ENCODE measurements at regions not wholly inside any gene's neighbourhood (a gene's known extent, or its start where the extent isn't known, plus 50 kb on each side); places are given as distances from the start of the nearest gene placed in this dataset.

- Histone ChIP-seq H3K9ac (ENCODE audit: extremely low read depth, insufficient read length, low read length) (no peak overlapping the region), H3K4me1 (ENCODE audit: insufficient read depth, low read length) (no peaks in the 10 kb centered on the region), H4K91ac (ENCODE audit: insufficient read length, low read depth, low read length) (no peak overlapping the region), H3T11ph (ENCODE audit: low read length) (no peak overlapping the region), H3K18ac (ENCODE audit: insufficient read length, low read depth, low read length) (no peak overlapping the region), H3K23me2 (ENCODE audit: insufficient read length, low read depth, low read length, poor library complexity, severe bottlenecking) (no peaks in the 10 kb centered on the region), H3K27me3 (ENCODE audit: insufficient read depth, low read length) (no peaks in the 10 kb centered on the region), H3K79me2 (ENCODE audit: insufficient read depth, low read length) (no peaks in the 10 kb centered on the region), H4K20me1 (ENCODE audit: control insufficient read depth, insufficient read depth, insufficient read length) (no peaks in the 10 kb centered on the region), H3K14ac (ENCODE audit: insufficient read depth, low read length) (no peak overlapping the region), H3K56ac (ENCODE audit: insufficient read length, low read depth, low read length) (no peak overlapping the region), H2BK120ac (ENCODE audit: low read depth, low read length, poor library complexity, severe bottlenecking) (no peak overlapping the region), H2AK5ac (ENCODE audit: insufficient read length, low read length) (no peak overlapping the region), H3K9me3 (ENCODE audit: control insufficient read depth, low read depth, low read length) (no peaks in the 10 kb centered on the region), H4K8ac (replicated peaks; ENCODE audit: insufficient read length, low read depth, low read length) (no peak overlapping the region), H3K4ac (ENCODE audit: low read depth, low read length) (no peak overlapping the region), H2BK15ac (ENCODE audit: low read depth, low read length) (no peak overlapping the region), H2BK20ac (ENCODE audit: low read depth, low read length, poor library complexity, severe bottlenecking) (no peak overlapping the region), H4K5ac (ENCODE audit: insufficient read length, low read depth, low read length) (no peak overlapping the region), H3K23ac (ENCODE audit: insufficient read length, low read depth, low read length) (no peak overlapping the region), H3K27ac (ENCODE audit: insufficient read length, low read depth, low read length) (no peak overlapping the region), H2AFZ (ENCODE audit: low read length) (no peak overlapping the region), H3K79me1 (ENCODE audit: insufficient read depth, low read depth, low read length, poor library complexity, severe bottlenecking) (no peaks in the 10 kb centered on the region), H2BK5ac (ENCODE audit: insufficient read length, low read length) (no peak overlapping the region), H3K4me2 (ENCODE audit: insufficient read depth, insufficient read length, low read length) (no peak overlapping the region), H2BK12ac (ENCODE audit: insufficient read length, low read depth, low read length) (no peak overlapping the region)
- no peak overlapping the region for H3K4me3 Mint-ChIP-seq
- TF ChIP-seq CTCF (conservative IDR thresholded peaks at IDR 0.05): no peak
- no peak overlapping the region for H3K27ac Mint-ChIP-seq
- H3K36me3 Mint-ChIP-seq (ENCODE audit: insufficient read depth in 1 of 3, low read depth in 3 of 3): no peaks in the 10 kb centered on the region
- no peaks in the 10 kb centered on the region for H3K4me1 Mint-ChIP-seq
- WGBS (ENCODE audit: extremely low coverage, insufficient read length, low lambda C conversion rate): no CpG with 5 or more reads among the region's 1 CpG
- H3K27me3 Mint-ChIP-seq (ENCODE audit: low read depth): no peaks in the 10 kb centered on the region
- DNase-seq: no peak
- H3K9me3 Mint-ChIP-seq: no peaks in the 10 kb centered on the region; a peak in 1 of 5 replicates
These were observed 490.1 kb upstream of the MPDZ start for GRCh38 chr9:13769641-13770040.
